ENCODE measurements at regions not wholly inside any gene's neighbourhood (a gene's known extent, or its start where the extent isn't known, plus 50 kb on each side); places are given as distances from the start of the nearest gene placed in this dataset.

- H3K36me3 ChIP-seq = no peaks in the 10 kb centered on the region
- no peaks in the 10 kb centered on the region for H3K9me3 ChIP-seq
- WGBS, 2 donors (ENCODE audit: low coverage in 1 of 2) = 81 to 85% methylated on average over 2 of the region's 2 CpGs
- intact Hi-C loops (cut with DNase I; ENCODE audit: low total_unique reads) (loop anchor here (2.0 kb wide), 1 partner anchor 57 kb away; no protein-coding TSS in a partner anchor), in situ Hi-C loops (cut with MboI; ENCODE audit: low pct_ligation_motif_present in 1 of 4, low pct_unique_long_range_greater_than_20kb in 1 of 4, low sequenced_read_pairs in 3 of 4) (no loop called here)
- no peaks in the 10 kb centered on the region for H3K27me3 ChIP-seq
- no peak overlapping the region for H3K27ac ChIP-seq
- no peak for DNase-seq
- H3K4me3 ChIP-seq = no peak overlapping the region
- TF ChIP-seq EP300 (IDR thresholded peaks at IDR 0.05; ENCODE audit: low read depth) = no peak
- no peaks in the 10 kb centered on the region for H3K4me1 ChIP-seq
These were observed 387.9 kb downstream of the DEPDC1B start for GRCh38 chr5:60312098-60312497.

GRCh38 chr5:60299944-60300343, 400.0 kb downstream of the DEPDC1B start:
- H3K9me3 ChIP-seq = no peaks in the 10 kb centered on the region
- no peaks in the 10 kb centered on the region for H3K36me3 ChIP-seq
- no peak overlapping the region for H3K27ac ChIP-seq
- in situ Hi-C loops (cut with MboI; ENCODE audit: low pct_ligation_motif_present in 1 of 4, low pct_unique_long_range_greater_than_20kb in 1 of 4, low sequenced_read_pairs in 3 of 4) = loop anchor here in 1 of 4 donors (25.0 kb wide), 1 partner anchor 362 kb away; no protein-coding TSS in a partner anchor
- H3K27me3 ChIP-seq = no peaks in the 10 kb centered on the region
- TF ChIP-seq POLR2A (IDR thresholded peaks at IDR 0.05) (no peak), CTCF (IDR thresholded peaks at IDR 0.05) (no peak), POLR2AphosphoS5 (IDR thresholded peaks at IDR 0.05) (no peak), EP300 (IDR thresholded peaks at IDR 0.05; ENCODE audit: low read depth) (no peak)
- WGBS, 2 donors (ENCODE audit: low coverage in 1 of 2) = 78 to 100% methylated on average over 1 to 2 of the region's 2 CpGs
- H3K4me3 ChIP-seq = no peak overlapping the region
- H3K4me1 ChIP-seq = no peaks in the 10 kb centered on the region
- intact Hi-C loops (cut with DNase I; ENCODE audit: low total_unique reads) = no loop called here
- no peak for DNase-seq

- TF ChIP-seq POLR2AphosphoS5 (IDR thresholded peaks at IDR 0.05) (no peak), CTCF (IDR thresholded peaks at IDR 0.05) (no peak), POLR2A (IDR thresholded peaks at IDR 0.05) (no peak), EP300 (IDR thresholded peaks at IDR 0.05; ENCODE audit: low read depth) (no peak)
- H3K4me3 ChIP-seq = no peak overlapping the region
- no peaks in the 10 kb centered on the region for H3K36me3 ChIP-seq
- 63 to 100% methylated on average over 1 of the region's 1 CpG for WGBS, 2 donors (ENCODE audit: low coverage in 1 of 2)
- no peaks in the 10 kb centered on the region for H3K9me3 ChIP-seq
- intact Hi-C loops (cut with DNase I; ENCODE audit: low total_unique reads) (no loop called here), in situ Hi-C loops (cut with MboI; ENCODE audit: low pct_ligation_motif_present in 1 of 4, low pct_unique_long_range_greater_than_20kb in 1 of 4, low sequenced_read_pairs in 3 of 4) (loop anchor here in 1 of 4 donors (25.0 kb wide), 1 partner anchor 365 kb away; no protein-coding TSS in a partner anchor)
- DNase-seq = no peak
- no peak overlapping the region for H3K27ac ChIP-seq
- no peaks in the 10 kb centered on the region for H3K4me1 ChIP-seq
- H3K27me3 ChIP-seq = no peaks in the 10 kb centered on the region
These were observed 402.3 kb downstream of the DEPDC1B start for GRCh38 chr5:60297658-60298057.

- H3K36me3 ChIP-seq = no peaks in the 10 kb centered on the region
- intact Hi-C loops (cut with DNase I; ENCODE audit: low total_unique reads) (no loop called here), in situ Hi-C loops (cut with MboI; ENCODE audit: low pct_ligation_motif_present in 1 of 4, low pct_unique_long_range_greater_than_20kb in 1 of 4, low sequenced_read_pairs in 3 of 4) (loop anchor here in 1 of 4 donors (25.0 kb wide), 1 partner anchor 367 kb away; no protein-coding TSS in a partner anchor)
- no peak overlapping the region for H3K4me3 ChIP-seq
- H3K9me3 ChIP-seq = no peaks in the 10 kb centered on the region
- TF ChIP-seq EP300 (IDR thresholded peaks at IDR 0.05; ENCODE audit: low read depth) (no peak), POLR2A (IDR thresholded peaks at IDR 0.05) (no peak), CTCF (IDR thresholded peaks at IDR 0.05) (peak in 3 of 5 experiments; percentile 18 to 31 (median 31)), POLR2AphosphoS5 (IDR thresholded peaks at IDR 0.05) (no peak)
- H3K27me3 ChIP-seq = no peaks in the 10 kb centered on the region
- no peak overlapping the region for H3K27ac ChIP-seq
- no peaks in the 10 kb centered on the region for H3K4me1 ChIP-seq
- 0 to 9% methylated on average over 1 to 2 of the region's 2 CpGs for WGBS, 2 donors (ENCODE audit: low coverage in 1 of 2)
- DNase-seq = peak; percentile 17
These were observed 401.9 kb upstream of the PDE4D start for GRCh38 chr5:60295423-60295822.

GRCh38 chr5:60293518-60293917, 400.0 kb upstream of the PDE4D start:
- Histone ChIP-seq H3K4me1 (no peaks in the 10 kb centered on the region), H3K27ac (no peak overlapping the region), H3K27me3 (no peaks in the 10 kb centered on the region), H3K4me3 (no peak overlapping the region), H3K9me3 (no peaks in the 10 kb centered on the region), H3K36me3 (no peaks in the 10 kb centered on the region)
- intact Hi-C loops (cut with DNase I; ENCODE audit: low total_unique reads) = no loop called here
- TF ChIP-seq POLR2A (IDR thresholded peaks at IDR 0.05) (no peak), POLR2AphosphoS5 (IDR thresholded peaks at IDR 0.05) (no peak), EP300 (IDR thresholded peaks at IDR 0.05; ENCODE audit: low read depth) (no peak), CTCF (IDR thresholded peaks at IDR 0.05) (no peak)
- DNase-seq = no peak
- in situ Hi-C loops (cut with MboI; ENCODE audit: low pct_ligation_motif_present in 1 of 4, low pct_unique_long_range_greater_than_20kb in 1 of 4, low sequenced_read_pairs in 3 of 4) = loop anchor here in 1 of 4 donors (25.0 kb wide), 1 partner anchor 369 kb away; no protein-coding TSS in a partner anchor
- 79 to 81% methylated on average over 2 of the region's 2 CpGs for WGBS, 2 donors (ENCODE audit: low coverage in 1 of 2)

All from transverse colon (tissue), 4 donors.